HEK293T (cell line): ENCODE measurements at regions not wholly inside any gene's neighbourhood (a gene's known extent, or its start where the extent isn't known, plus 50 kb on each side); places are given as distances from the start of the nearest gene placed in this dataset.

Source experiments
- BHLHE40 ChIP-seq: fragments of 450-650 bp; IDR thresholded peaks from 2 replicates; pipeline ENCODE4 v1.6.1; 2016; ENCODE audit warnings: mild to moderate bottlenecking, moderate library complexity, borderline replicate concordance
- FOXK2 ChIP-seq: fragments of 450-650 bp; IDR thresholded peaks from 2 replicates; pipeline ENCODE4 v1.6.1; 2016; ENCODE audit warnings: mild to moderate bottlenecking
- LEF1 ChIP-seq: fragments of 450-650 bp; IDR thresholded peaks from 2 replicates; pipeline ENCODE4 v1.6.1; 2017; ENCODE audit warnings: mild to moderate bottlenecking, borderline replicate concordance
- TARDBP ChIP-seq: fragments of 450-650 bp; IDR thresholded peaks from 2 replicates; pipeline ENCODE4 v1.6.1; 2016

- TF ChIP-seq BHLHE40 = no peak
- no peak for TF ChIP-seq LEF1
- TF ChIP-seq TARDBP = no peak
- no peak for TF ChIP-seq FOXK2
These were observed 157.5 kb upstream of the SMIM23 start for GRCh38 chr5:171627936-171628632.
